ENCODE measurements at regions not wholly inside any gene's neighbourhood (a gene's known extent, or its start where the extent isn't known, plus 50 kb on each side); places are given as distances from the start of the nearest gene placed in this dataset.

- TF ChIP-seq CTCF (IDR thresholded peaks at IDR 0.05; ENCODE audit: low read depth, low read length) (no peak), EZH2phosphoT487 (IDR thresholded peaks at IDR 0.05; ENCODE audit: low read depth) (no peak)
Measured at GRCh38 chr5:40410231-40410861, 269.4 kb upstream of the PTGER4 start.

All from OCI-LY3 (cell line).